ENCODE measurements at regions not wholly inside any gene's neighbourhood (a gene's known extent, or its start where the extent isn't known, plus 50 kb on each side); places are given as distances from the start of the nearest gene placed in this dataset.

- TF ChIP-seq ZNF565 (CRISPR knock-in tag; conservative IDR thresholded peaks at IDR 0.05; ENCODE audit: low read depth) (no peak), RARB (CRISPR knock-in tag; IDR thresholded peaks at IDR 0.05) (no peak), ZFP3 (CRISPR knock-in tag; IDR thresholded peaks at IDR 0.05) (no peak), TCF4 (CRISPR knock-in tag; IDR thresholded peaks at IDR 0.05; ENCODE audit: borderline replicate concordance) (no peak), ISL1 (CRISPR knock-in tag; IDR thresholded peaks at IDR 0.05) (no peak)
Observed at GRCh38 chr1:163263818-163264655, 57.7 kb upstream of the NUF2 start.
